ENCODE measurements at regions not wholly inside any gene's neighbourhood (a gene's known extent, or its start where the extent isn't known, plus 50 kb on each side); places are given as distances from the start of the nearest gene placed in this dataset.
"Not testable (repeated sequence)": the region's sequence is repeated elsewhere in the genome, so short reads cannot be mapped to it uniquely, and the experiment has no call there.

GRCh38 chr9:81424431-81424830, 264.9 kb downstream of the TLE1 start:
- DNase-seq = no peak

- DNase-seq = no peak
Measured at GRCh38 chr9:81423589-81424326, 265.6 kb downstream of the TLE1 start.

- DNase-seq = not testable (repeated sequence)
Measured at GRCh38 chr9:81421090-81421489, 268.3 kb downstream of the TLE1 start.

- DNase-seq = no peak
Measured at GRCh38 chr9:81420024-81420423, 269.3 kb downstream of the TLE1 start.

GRCh38 chr9:81417941-81418340, 271.4 kb downstream of the TLE1 start:
- no peak for DNase-seq

GRCh38 chr9:81417299-81417675, 272.1 kb downstream of the TLE1 start:
- DNase-seq = no peak

- no peak for DNase-seq
Measured at GRCh38 chr9:81416476-81417298, 272.7 kb downstream of the TLE1 start.

- DNase-seq = no peak
Measured at GRCh38 chr9:81414836-81415235, 274.5 kb downstream of the TLE1 start.

- DNase-seq = no peak
Measured at GRCh38 chr9:81411961-81412360, 277.4 kb downstream of the TLE1 start.

- no peak for DNase-seq
Measured at GRCh38 chr9:81410201-81410600, 279.1 kb downstream of the TLE1 start.

- no peak for DNase-seq
Measured at GRCh38 chr9:81408951-81409350, 280.4 kb downstream of the TLE1 start.

- DNase-seq = no peak
Measured at GRCh38 chr9:81404931-81405598, 284.3 kb downstream of the TLE1 start.

- no peak for DNase-seq
Measured at GRCh38 chr9:81397481-81398381, 291.6 kb downstream of the TLE1 start.

GRCh38 chr9:81396528-81396927, 292.8 kb downstream of the TLE1 start:
- DNase-seq = no peak

GRCh38 chr9:81395676-81396054, 293.7 kb downstream of the TLE1 start:
- no peak for DNase-seq

- no peak for DNase-seq
Measured at GRCh38 chr9:81394881-81395675, 294.3 kb downstream of the TLE1 start.

- no peak for DNase-seq
Measured at GRCh38 chr9:81393985-81394811, 295.1 kb downstream of the TLE1 start.

GRCh38 chr9:81391457-81391825, 297.9 kb downstream of the TLE1 start:
- no peak for DNase-seq

- DNase-seq = no peak
Measured at GRCh38 chr9:81390792-81391456, 298.4 kb downstream of the TLE1 start.

GRCh38 chr9:81389569-81389993, 299.8 kb downstream of the TLE1 start:
- DNase-seq = no peak
